HCT116 (cell line): ENCODE measurements at regions not wholly inside any gene's neighbourhood (a gene's known extent, or its start where the extent isn't known, plus 50 kb on each side); places are given as distances from the start of the nearest gene placed in this dataset.

Experiments used
- ATAC-seq: fragments of 200-7000 bp; cut with Tn5 transposase; 2 replicates; pipeline ENCODE4 v1.9.1; 2020; ENCODE audit warnings: mild to moderate bottlenecking, moderate library complexity
- BruUV-seq: library from RNA; stranded (reverse); fragments of 400-500 nt; replicated peaks from 2 replicates; lab custom pipeline; 2021; lab: Mats Ljungman, UMichigan
- CTCF ChIA-PET: fragments of 300-600 bp; sonication (Branson Sonifier 250); formaldehyde crosslinking; loops from one replicate; lab custom pipeline; 2021; ENCODE audit warnings: antibody characterized with exemption; lab: Charles Lee
- POLR2A ChIA-PET: fragments of 300-600, 350-600 bp; sonication (Branson Sonifier 250); formaldehyde crosslinking; loops from one replicate; lab custom pipeline; 2021; ENCODE audit warnings: antibody characterized with exemption; lab: Charles Lee
- RAD21 ChIA-PET, 2 experiments: fragments of 300-600 bp; sonication (Branson Sonifier 250); formaldehyde crosslinking; loops; one replicate each; lab custom pipeline; 2023; ENCODE audit warnings: low total read pairs in 2 of 2; ENCODE audit not compliant: uncharacterized antibody in 2 of 2, unreplicated experiment in 2 of 2, low non-redundant PET in 1 of 2; lab: Charles Lee
- DNase-seq: peaks from one replicate; pipeline ENCODE4 v3.0.0-alpha.2; 2010; ENCODE audit warnings: low read depth, low spot score
- H2AFZ ChIP-seq: fragments of 200-600 bp; shearing (Covaris generic), sonication (generic); 2 replicates; pipeline ENCODE4 v1.6.1; 2017; ENCODE audit warnings: low read depth, mixed run types, mixed read lengths, antibody characterized with exemption, low read length; ENCODE audit not compliant: poor library complexity, severe bottlenecking
- H3K27ac ChIP-seq: 2 replicates; pipeline ENCODE4 v1.5.1; 2012; ENCODE audit warnings: low read depth, low read length
- H3K27me3 ChIP-seq: fragments of 200-600 bp; sonication (generic); 2 replicates; pipeline ENCODE4 v1.6.1; 2016; ENCODE audit warnings: mixed run types, low read length, mixed read lengths; ENCODE audit not compliant: insufficient read depth
- H3K36me3 ChIP-seq, 2 experiments: fragments of 200-500 bp in 1 of 2; fragments of 200-600 bp in 1 of 2; sonication (Bioruptor generic) in 1 of 2; sonication (generic) in 1 of 2; 2 replicates each; pipeline versions ENCODE4 v1.5.1 to v1.6.1; 2014 to 2016; ENCODE audit warnings: low read length in 2 of 2, inconsistent platforms in 1 of 2, mixed read lengths in 1 of 2, mixed run types in 1 of 2; ENCODE audit not compliant: insufficient read depth in 2 of 2, control insufficient read depth in 1 of 2
- H3K4me1 ChIP-seq, 2 experiments: fragments of 200-600 bp in 1 of 2; sonication (generic) in 1 of 2; 2 replicates each; pipeline versions ENCODE4 v1.5.1 to v1.6.1; 2012 to 2017; ENCODE audit warnings: low read length in 2 of 2, inconsistent platforms in 1 of 2, mild to moderate bottlenecking in 1 of 2, mixed read lengths in 1 of 2, mixed run types in 1 of 2, moderate library complexity in 1 of 2; ENCODE audit not compliant: insufficient read depth in 2 of 2, control insufficient read depth in 1 of 2
- H3K4me2 ChIP-seq: fragments of 200-600 bp; sonication (generic); 2 replicates; pipeline ENCODE4 v1.6.1; 2017; ENCODE audit warnings: mixed run types, low read length, mixed read lengths
- H3K4me3 ChIP-seq, 2 experiments: fragments of 200-600 bp in 1 of 2; sonication (generic) in 1 of 2; replicated peaks in 1 of 2; 2 replicates each; pipeline ENCODE4 v1.5.1; 2011 to 2016; ENCODE audit warnings: low read length in 2 of 2, control low read depth in 1 of 2, low read depth in 1 of 2, mild to moderate bottlenecking in 1 of 2, mixed read lengths in 1 of 2, mixed run types in 1 of 2
- H3K79me2 ChIP-seq: fragments of 200-600 bp; sonication (generic); 2 replicates; pipeline ENCODE4 v1.6.1; 2017; ENCODE audit warnings: mild to moderate bottlenecking, mixed run types, low read length, moderate library complexity, mixed read lengths; ENCODE audit not compliant: insufficient read depth
- H3K9ac ChIP-seq: fragments of 200-600 bp; sonication (generic); 2 replicates; pipeline ENCODE4 v1.6.1; 2016; ENCODE audit warnings: low read length, mixed read lengths
- H3K9me2 ChIP-seq: fragments of 200-600 bp; sonication (generic), shearing (Covaris generic); 2 replicates; pipeline ENCODE4 v1.6.1; 2017; ENCODE audit warnings: mixed run types, mild to moderate bottlenecking, moderate library complexity; ENCODE audit not compliant: insufficient read depth
- H3K9me3 ChIP-seq, 2 experiments: fragments of 200-500 bp in 1 of 2; fragments of 200-600 bp in 1 of 2; sonication (Bioruptor generic) in 1 of 2; sonication (generic) in 1 of 2; 2 replicates each; pipeline ENCODE4 v1.6.1; 2014 to 2017; ENCODE audit warnings: low read length in 2 of 2, mixed read lengths in 2 of 2, inconsistent platforms in 1 of 2, low read depth in 1 of 2, mild to moderate bottlenecking in 1 of 2, mixed run types in 1 of 2, moderate library complexity in 1 of 2; ENCODE audit not compliant: control insufficient read depth in 1 of 2, insufficient read depth in 1 of 2
- H4K20me1 ChIP-seq: fragments of 200-600 bp; sonication (generic), shearing (Covaris generic); 2 replicates; pipeline ENCODE4 v1.6.1; 2017; ENCODE audit warnings: mixed run types, mild to moderate bottlenecking, moderate library complexity; ENCODE audit not compliant: insufficient read depth
- ATF3 ChIP-seq: IDR thresholded peaks from 2 replicates; pipeline ENCODE4 v1.6.1; 2012
- CBX3 ChIP-seq: IDR thresholded peaks from 2 replicates; pipeline ENCODE4 v1.6.1; 2012; ENCODE audit warnings: low read depth
- CEBPB ChIP-seq: IDR thresholded peaks from 2 replicates; pipeline ENCODE4 v1.6.1; 2012; ENCODE audit warnings: low read depth
- EGR1 ChIP-seq: IDR thresholded peaks from 2 replicates; pipeline ENCODE4 v1.6.1; 2012; ENCODE audit warnings: low read depth
- EZH2phosphoT487 ChIP-seq: fragments of 200-600 bp; IDR thresholded peaks from 2 replicates; pipeline ENCODE4 v1.6.1; 2018; ENCODE audit warnings: antibody characterized with exemption, borderline replicate concordance
- FOSL1 ChIP-seq: IDR thresholded peaks from 2 replicates; pipeline ENCODE4 v1.6.1; 2012; ENCODE audit warnings: low read depth
- JUND ChIP-seq: IDR thresholded peaks from 2 replicates; pipeline ENCODE4 v1.6.1; 2012
- MAX ChIP-seq: IDR thresholded peaks from 2 replicates; pipeline ENCODE4 v1.6.1; 2012
- POLR2AphosphoS5 ChIP-seq: IDR thresholded peaks from 2 replicates; pipeline ENCODE4 v1.6.1; 2011; ENCODE audit warnings: mild to moderate bottlenecking, low read depth, low read length, moderate library complexity
- RAD21 ChIP-seq: IDR thresholded peaks from 2 replicates; pipeline ENCODE4 v1.6.1; 2012; ENCODE audit warnings: low read depth, mild to moderate bottlenecking
- SIN3A ChIP-seq: IDR thresholded peaks from 2 replicates; pipeline ENCODE4 v1.6.1; 2012; ENCODE audit warnings: low read depth
- SP1 ChIP-seq: IDR thresholded peaks from 2 replicates; pipeline ENCODE4 v1.6.1; 2012; ENCODE audit warnings: low read depth
- SRF ChIP-seq: IDR thresholded peaks from 2 replicates; pipeline ENCODE4 v1.6.1; 2012; ENCODE audit warnings: low read depth
- YY1 ChIP-seq: IDR thresholded peaks from 2 replicates; pipeline ENCODE4 v1.6.1; 2011; ENCODE audit warnings: low read length, low read depth, moderate library complexity, mild to moderate bottlenecking; ENCODE audit not compliant: insufficient replicate concordance; ENCODE audit errors: extremely low read depth
- ZBTB33 ChIP-seq: IDR thresholded peaks from 2 replicates; pipeline ENCODE4 v1.6.1; 2011; ENCODE audit warnings: mild to moderate bottlenecking, low read length, moderate library complexity; ENCODE audit not compliant: insufficient replicate concordance; ENCODE audit errors: extremely low read depth
- intact Hi-C: fragments of 100-400 bp; cut with micrococcal nuclease; formaldehyde crosslinking; loops from 2 replicates; pipeline ENCODE4 v1.10.0; 2022

DNA sequence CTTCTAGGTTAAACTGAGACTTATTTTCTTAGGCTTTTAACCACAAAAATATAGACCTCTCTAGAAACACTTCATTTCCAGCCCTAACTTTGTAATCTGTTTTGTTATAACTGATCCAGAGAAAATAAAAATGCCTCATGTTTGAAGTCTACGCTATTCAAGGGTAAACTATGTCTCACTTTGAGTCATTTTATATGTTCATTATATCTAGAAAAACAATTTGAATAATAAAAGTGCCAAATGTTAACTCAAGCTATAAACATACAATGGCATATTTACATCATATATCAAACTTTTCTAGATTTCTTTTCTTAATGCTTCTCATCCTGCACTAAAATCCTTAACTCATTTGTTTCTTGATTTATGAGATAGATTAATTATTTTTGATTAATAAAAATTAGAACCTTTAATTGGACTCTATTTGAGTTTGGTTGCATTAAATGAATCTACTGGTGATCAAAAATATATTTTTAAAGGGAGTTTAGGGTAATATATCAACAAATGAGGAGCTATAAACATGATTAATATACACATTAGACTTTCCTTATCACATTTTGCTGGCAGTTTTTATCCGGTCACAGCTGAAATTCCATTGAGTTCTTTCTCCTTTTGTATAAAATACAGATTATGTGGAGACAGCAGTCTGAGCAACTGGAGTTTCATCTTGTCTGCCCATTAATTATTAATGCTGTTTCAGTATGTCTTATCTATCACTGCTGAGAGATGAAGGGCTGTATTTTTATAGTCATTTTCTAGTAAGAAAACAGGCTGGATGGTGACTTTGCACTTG, 246.5 kb downstream of the TBX18 start:
- DNase-seq (no peak), ATAC-seq (no peak)
- H3K9ac ChIP-seq, result no peak overlapping the region
- no peak overlapping the region for H2AFZ ChIP-seq
- no TSS peak for BruUV-seq
- no peaks in the 10 kb centered on the region for H3K27me3 ChIP-seq
- no peak overlapping the region for H3K4me2 ChIP-seq
- ChIA-PET POLR2A (no interaction called here), RAD21 (no interaction called here), CTCF (no interaction called here)
- H3K36me3 ChIP-seq, result no peaks in the 10 kb centered on the region
- H3K4me1 ChIP-seq, result peaks cover 2 to 17% of the 10 kb centered on the region in 2 experiments; a peak in 2 of 4 replicates
- no peaks in the 10 kb centered on the region for H3K9me2 ChIP-seq
- no peaks in the 10 kb centered on the region for H4K20me1 ChIP-seq
- no peak overlapping the region for H3K4me3 ChIP-seq
- intact Hi-C loops, result no loop called here
- H3K9me3 ChIP-seq, result no peaks in the 10 kb centered on the region
- no peaks in the 10 kb centered on the region for H3K79me2 ChIP-seq
- no peak overlapping the region for H3K27ac ChIP-seq
- no peak for TF ChIP-seq EGR1

- intact Hi-C loops, result no loop called here
- ChIA-PET RAD21 (no interaction called here), CTCF (no interaction called here), POLR2A (no interaction called here)
- Histone ChIP-seq H3K4me1 (peaks cover 0 to 10% of the 10 kb centered on the region in 2 experiments; a peak in 2 of 4 replicates), H3K79me2 (no peaks in the 10 kb centered on the region), H3K27me3 (no peaks in the 10 kb centered on the region), H2AFZ (no peak overlapping the region), H3K9me2 (no peaks in the 10 kb centered on the region), H3K36me3 (no peaks in the 10 kb centered on the region), H3K9ac (no peak overlapping the region), H3K9me3 (no peaks in the 10 kb centered on the region), H3K27ac (no peak overlapping the region), H3K4me2 (no peak overlapping the region), H3K4me3 (no peak overlapping the region), H4K20me1 (no peaks in the 10 kb centered on the region)
- ATAC-seq (no peak), DNase-seq (no peak)
- TF ChIP-seq CBX3, result no peak
- TF ChIP-seq YY1, result no peak
- TF ChIP-seq MAX, result no peak
- TF ChIP-seq FOSL1, result no peak
- no peak for TF ChIP-seq SP1
- TF ChIP-seq POLR2AphosphoS5, result no peak
- TF ChIP-seq SRF, result no peak
- no peak for TF ChIP-seq SIN3A
- no peak for TF ChIP-seq JUND
- TF ChIP-seq CEBPB, result no peak
- TF ChIP-seq ZBTB33, result no peak
- no peak for TF ChIP-seq EZH2phosphoT487
- no peak for TF ChIP-seq ATF3
- TF ChIP-seq RAD21, result no peak
- no TSS peak for BruUV-seq
These were observed 248.2 kb downstream of the TBX18 start for GRCh38 chr6:84516154-84516553.
